OCI-LY1 (cell line): ENCODE measurements at regions not wholly inside any gene's neighbourhood (a gene's known extent, or its start where the extent isn't known, plus 50 kb on each side); places are given as distances from the start of the nearest gene placed in this dataset.

Experiments used
- H2AFZ ChIP-seq: fragments of 200-600 bp; sonication (generic), shearing (Covaris generic); 2 replicates; pipeline ENCODE4 v1.6.0; 2014; ENCODE audit warnings: antibody characterized with exemption, mild to moderate bottlenecking, low read length
- H3F3A ChIP-seq: fragments of 200-600 bp; sonication (generic), shearing (Covaris generic); 2 replicates; pipeline ENCODE4 v1.6.0; 2014; ENCODE audit warnings: mild to moderate bottlenecking, antibody characterized with exemption, low read length, moderate library complexity; ENCODE audit not compliant: insufficient read depth
- H3K27ac ChIP-seq: fragments of 200-600 bp; sonication (generic); 2 replicates; pipeline ENCODE4 v1.5.1; 2014; ENCODE audit warnings: low read length, mixed run types, mild to moderate bottlenecking, low read depth; ENCODE audit not compliant: poor library complexity, severe bottlenecking
- H3K27me3 ChIP-seq: fragments of 200-600 bp; sonication (generic); 2 replicates; pipeline ENCODE4 v1.6.0; 2014; ENCODE audit warnings: antibody characterized with exemption, mild to moderate bottlenecking, low read length, moderate library complexity; ENCODE audit not compliant: insufficient read depth
- H3K36me3 ChIP-seq: fragments of 200-600 bp; sonication (generic); 2 replicates; pipeline ENCODE4 v1.6.1; 2014; ENCODE audit warnings: mild to moderate bottlenecking, antibody characterized with exemption, low read length, moderate library complexity, mixed read lengths; ENCODE audit not compliant: insufficient read depth
- H3K4me1 ChIP-seq: fragments of 200-600 bp; sonication (generic); 2 replicates; pipeline ENCODE4 v1.5.1; 2014; ENCODE audit warnings: mild to moderate bottlenecking, low read length, moderate library complexity; ENCODE audit not compliant: insufficient read depth, severe bottlenecking
- H3K4me2 ChIP-seq: fragments of 200-600 bp; sonication (generic), shearing (Covaris generic); 2 replicates; pipeline ENCODE4 v1.6.1; 2014; ENCODE audit warnings: low read length
- H3K4me3 ChIP-seq: fragments of 200-600 bp; sonication (generic); 2 replicates; pipeline ENCODE4 v1.5.1; 2014; ENCODE audit warnings: low read length, low read depth, mild to moderate bottlenecking, mixed read lengths; ENCODE audit not compliant: poor library complexity, severe bottlenecking
- H3K79me2 ChIP-seq: fragments of 200-600 bp; shearing (Covaris generic); 2 replicates; pipeline ENCODE4 v1.6.1; 2016; ENCODE audit warnings: mixed run types, low read length, mixed read lengths; ENCODE audit not compliant: insufficient read depth
- H3K9ac ChIP-seq: fragments of 200-600 bp; sonication (generic), shearing (Covaris generic); 2 replicates; pipeline ENCODE4 v1.6.1; 2014; ENCODE audit warnings: mild to moderate bottlenecking, low read length, mixed read lengths
- H3K9me2 ChIP-seq: fragments of 200-600 bp; sonication (generic), shearing (Covaris generic); 2 replicates; pipeline ENCODE4 v1.6.1; 2014; ENCODE audit warnings: low read depth, mild to moderate bottlenecking, low read length, mixed read lengths
- H3K9me3 ChIP-seq: fragments of 200-600 bp; shearing (Covaris generic); 2 replicates; pipeline ENCODE4 v1.6.1; 2014; ENCODE audit warnings: low read length, mixed read lengths
- H4K20me1 ChIP-seq: fragments of 200-600 bp; sonication (generic), shearing (Covaris generic); 2 replicates; pipeline ENCODE4 v1.6.0; 2016; ENCODE audit warnings: mild to moderate bottlenecking, low read length; ENCODE audit not compliant: insufficient read depth
- CTCF ChIP-seq: fragments of 200-600 bp; sonication (generic), shearing (Covaris generic); IDR thresholded peaks from 2 replicates; pipeline ENCODE4 v1.5.1; 2017; ENCODE audit warnings: mild to moderate bottlenecking, antibody characterized with exemption, low read length, moderate library complexity, mixed read lengths
- EZH2 ChIP-seq: fragments of 200-600 bp; sonication (generic), shearing (Covaris generic); IDR thresholded peaks from 2 replicates; pipeline ENCODE4 v1.8.0; 2017; ENCODE audit warnings: borderline replicate concordance, mixed run types, mild to moderate bottlenecking, antibody characterized with exemption, low read length, moderate library complexity, mixed read lengths

DNA sequence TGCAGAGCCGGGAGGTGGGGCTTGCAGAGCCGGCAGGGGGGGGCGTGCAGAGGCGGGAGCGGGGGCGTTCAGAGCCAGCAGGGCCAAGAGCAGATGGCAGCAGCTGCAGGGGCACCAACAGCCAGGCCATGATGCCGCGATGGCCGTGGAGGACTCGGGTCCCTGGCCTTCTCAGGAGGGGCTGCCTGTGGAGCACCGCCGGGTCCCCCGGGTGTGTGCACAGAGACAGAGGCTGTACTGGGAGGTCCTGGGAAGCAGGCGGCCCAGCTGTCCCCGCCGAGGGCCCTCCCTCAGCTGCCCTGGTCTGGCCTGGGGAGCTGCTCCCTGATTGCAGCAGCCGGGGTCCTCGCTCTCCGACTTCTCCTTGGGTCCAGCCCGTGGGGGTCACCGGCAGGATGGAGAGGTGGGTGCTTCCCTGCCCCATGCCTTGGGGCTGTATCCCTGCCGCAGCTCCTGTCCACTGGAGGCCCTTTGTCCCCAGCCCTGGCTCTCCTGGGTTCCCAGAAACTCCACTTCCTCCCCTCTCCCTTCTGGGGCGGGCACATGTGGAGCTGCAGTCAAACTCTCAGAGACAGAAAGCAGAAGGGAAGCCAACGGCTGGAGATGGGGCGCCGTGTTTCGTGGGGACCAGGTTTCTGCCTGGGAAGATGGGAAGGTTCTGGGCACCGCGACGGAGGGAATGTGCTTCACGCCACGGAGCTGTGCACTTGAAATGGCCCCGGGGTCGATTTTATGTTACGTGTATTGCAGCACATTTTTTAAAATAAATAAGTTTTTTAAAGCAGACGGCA, 75.8 kb upstream of the GALNT9 start:
- Histone ChIP-seq H3K4me1 (no peaks in the 10 kb centered on the region), H3K27me3 (no peaks in the 10 kb centered on the region; the same call in 1 of the 2 replicates), H3K9me3 (no peaks in the 10 kb centered on the region), H2AFZ (no peak overlapping the region), H3K79me2 (no peaks in the 10 kb centered on the region), H3K9ac (no peak overlapping the region), H3F3A (no peaks in the 10 kb centered on the region), H3K36me3 (no peaks in the 10 kb centered on the region), H3K4me2 (no peak overlapping the region), H3K27ac (no peak overlapping the region), H4K20me1 (no peaks in the 10 kb centered on the region), H3K4me3 (no peak overlapping the region), H3K9me2 (no peaks in the 10 kb centered on the region)
- TF ChIP-seq EZH2 (no peak), CTCF (no peak)

DNA sequence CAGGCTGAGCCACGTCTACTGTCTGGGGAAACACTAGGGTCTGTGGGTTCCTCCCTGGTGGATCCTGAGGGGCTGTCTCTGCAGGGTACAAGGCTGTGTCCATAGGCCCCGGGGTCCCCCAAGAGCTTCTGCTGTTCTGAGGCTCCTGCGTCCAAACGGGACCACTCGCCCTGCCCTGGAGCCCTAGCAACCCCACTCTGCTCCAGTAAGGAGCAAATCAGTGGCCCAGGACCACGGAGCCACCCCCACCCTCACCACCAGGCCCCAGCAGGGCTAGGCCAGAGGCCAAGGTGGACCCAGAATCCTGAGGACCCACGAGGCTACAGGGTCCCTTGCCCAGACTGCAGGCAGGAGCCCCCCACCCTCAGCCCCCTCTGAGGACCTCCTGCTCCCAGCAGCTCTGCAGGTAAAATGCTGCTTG, 75.1 kb upstream of the GALNT9 start:
- H3K9me2 ChIP-seq, result no peaks in the 10 kb centered on the region
- no peaks in the 10 kb centered on the region for H3F3A ChIP-seq
- H4K20me1 ChIP-seq, result no peaks in the 10 kb centered on the region
- H3K36me3 ChIP-seq, result no peaks in the 10 kb centered on the region
- H3K9ac ChIP-seq, result no peak overlapping the region
- no peaks in the 10 kb centered on the region for H3K9me3 ChIP-seq
- no peaks in the 10 kb centered on the region for H3K4me1 ChIP-seq
- TF ChIP-seq CTCF, result no peak
- TF ChIP-seq EZH2, result no peak
- no peak overlapping the region for H2AFZ ChIP-seq
- H3K4me2 ChIP-seq, result no peak overlapping the region
- no peaks in the 10 kb centered on the region for H3K79me2 ChIP-seq
- no peak overlapping the region for H3K27ac ChIP-seq
- H3K27me3 ChIP-seq, result no peaks in the 10 kb centered on the region; the same call in 1 of the 2 replicates
- H3K4me3 ChIP-seq, result no peak overlapping the region

DNA sequence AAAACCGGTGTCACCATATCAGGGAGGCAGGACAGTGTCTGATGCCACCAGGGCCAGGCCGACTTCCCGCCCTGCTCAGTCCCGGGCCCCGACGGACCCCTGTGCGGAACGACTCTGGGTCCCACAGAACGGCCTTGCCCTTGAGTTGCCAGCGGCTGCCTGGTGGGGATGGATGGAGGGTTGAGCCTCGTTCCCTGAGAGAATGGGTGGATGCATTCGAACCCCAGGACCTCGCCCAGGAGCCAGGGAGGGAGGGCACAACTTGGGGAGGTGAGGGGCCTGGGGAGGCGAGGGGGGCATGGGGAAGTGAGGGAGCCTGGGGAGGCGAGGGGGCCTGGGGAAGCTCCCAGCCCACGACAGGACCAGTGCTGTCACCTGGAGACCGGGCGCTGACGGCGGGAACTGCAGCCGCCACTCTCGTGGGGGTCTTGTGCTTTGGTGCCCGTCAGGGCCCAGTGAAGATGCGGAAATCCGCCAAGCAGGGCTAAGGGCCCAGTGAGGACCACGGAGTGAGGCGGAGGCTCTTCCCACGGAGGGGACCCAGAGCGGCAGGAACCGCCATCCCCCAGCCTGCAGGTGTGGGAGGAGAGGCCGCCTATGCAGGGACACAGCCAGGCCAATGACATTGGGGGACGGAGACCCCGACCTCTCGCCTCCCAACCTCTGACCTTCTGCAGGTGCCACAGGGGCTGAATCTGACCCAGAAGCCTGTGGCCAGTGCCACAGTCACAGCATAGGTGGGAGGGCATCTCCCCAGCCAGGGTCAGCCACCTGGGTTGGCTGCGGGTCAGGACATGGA, 74.4 kb upstream of the GALNT9 start:
- no peaks in the 10 kb centered on the region for H4K20me1 ChIP-seq
- no peaks in the 10 kb centered on the region; the same call in 1 of the 2 replicates for H3K27me3 ChIP-seq

More for the DNA sequence above, 74.4 kb upstream of the GALNT9 start:
- Histone ChIP-seq H3K4me1 (no peaks in the 10 kb centered on the region), H3K4me3 (no peak overlapping the region), H3F3A (no peaks in the 10 kb centered on the region), H3K9ac (no peak overlapping the region), H3K36me3 (no peaks in the 10 kb centered on the region), H3K9me3 (no peaks in the 10 kb centered on the region), H2AFZ (no peak overlapping the region), H3K9me2 (no peaks in the 10 kb centered on the region), H3K79me2 (no peaks in the 10 kb centered on the region), H3K4me2 (no peak overlapping the region), H3K27ac (no peak overlapping the region)
- no peak for TF ChIP-seq EZH2
- no peak for TF ChIP-seq CTCF
